GM12892 (cell line): ENCODE measurements at regions not wholly inside any gene's neighbourhood (a gene's known extent, or its start where the extent isn't known, plus 50 kb on each side); places are given as distances from the start of the nearest gene placed in this dataset.

Experiments
- DNase-seq: peaks from one replicate; pipeline ENCODE4 v3.0.0; 2011; ENCODE audit not compliant: insufficient read length
- FAIRE-seq: peaks from 2 replicates; lab custom pipeline; 2011; peaks lifted over from hg19 to GRCh38; lab: Jason Lieb, UNC
- POLR2A ChIP-seq: IDR thresholded peaks from 2 replicates; pipeline ENCODE4 v1.6.1; 2011; ENCODE audit warnings: low read depth, low read length, control low read depth
- POLR2AphosphoS5 ChIP-seq: IDR thresholded peaks from 2 replicates; pipeline ENCODE4 v1.6.1; 2011; ENCODE audit warnings: low read depth, low read length, control low read depth
- TAF1 ChIP-seq: IDR thresholded peaks from 2 replicates; pipeline ENCODE4 v1.6.1; 2011; ENCODE audit warnings: low read depth, mild to moderate bottlenecking, control low read depth, low read length, borderline replicate concordance

DNA sequence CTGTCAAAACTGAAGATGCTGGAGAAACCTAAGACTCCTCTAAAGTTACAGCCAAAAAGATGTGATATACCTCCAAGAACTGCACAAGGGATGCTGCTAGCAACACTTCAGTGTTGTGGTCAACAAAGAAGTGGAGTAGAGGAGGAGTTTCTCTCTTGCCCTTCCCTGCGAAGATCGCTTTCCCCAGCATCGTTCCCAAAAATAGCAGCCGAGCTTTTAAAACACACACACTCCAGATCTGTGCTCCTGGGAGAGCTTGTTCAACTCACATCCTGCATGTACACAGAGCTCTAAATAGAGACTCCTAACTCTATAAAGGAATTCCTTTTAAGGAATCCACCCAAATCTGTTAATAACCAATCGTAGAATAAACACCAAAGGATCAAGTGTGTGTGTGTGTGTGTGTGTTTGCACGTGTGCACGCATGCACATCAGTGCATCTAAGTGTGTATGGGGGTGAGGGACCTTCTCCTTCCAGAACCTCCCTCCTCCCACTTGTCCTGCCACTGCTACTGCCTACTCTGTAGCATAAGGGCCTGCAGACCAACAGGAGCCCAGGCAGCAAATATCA, 58.5 kb downstream of the PSMG1 start:
- FAIRE-seq (no peak), DNase-seq (no peak)
- TF ChIP-seq TAF1 (no peak), POLR2AphosphoS5 (no peak), POLR2A (no peak)

DNA sequence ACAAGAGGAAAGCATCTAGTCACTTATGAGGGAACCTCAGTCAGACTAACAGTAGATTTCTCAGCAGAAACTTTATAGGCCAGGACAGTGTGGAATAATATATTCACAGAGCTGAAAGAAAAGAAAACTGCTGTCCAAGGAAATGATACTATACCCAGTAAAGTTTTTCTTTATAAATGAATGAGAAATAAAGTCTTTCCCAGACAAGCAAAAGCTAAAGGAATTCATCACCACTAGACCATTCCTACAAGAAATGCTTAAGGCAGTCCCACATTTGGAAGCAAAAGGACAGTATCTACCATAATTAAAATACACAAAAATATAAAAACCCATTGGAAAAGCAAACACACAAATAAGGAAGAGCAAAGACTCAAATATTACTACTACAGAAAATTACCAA, 59.9 kb downstream of the PSMG1 start:
- no peak for TF ChIP-seq TAF1
- no peak for TF ChIP-seq POLR2A
- no peak for TF ChIP-seq POLR2AphosphoS5
- FAIRE-seq (no peak), DNase-seq (no peak)

DNA sequence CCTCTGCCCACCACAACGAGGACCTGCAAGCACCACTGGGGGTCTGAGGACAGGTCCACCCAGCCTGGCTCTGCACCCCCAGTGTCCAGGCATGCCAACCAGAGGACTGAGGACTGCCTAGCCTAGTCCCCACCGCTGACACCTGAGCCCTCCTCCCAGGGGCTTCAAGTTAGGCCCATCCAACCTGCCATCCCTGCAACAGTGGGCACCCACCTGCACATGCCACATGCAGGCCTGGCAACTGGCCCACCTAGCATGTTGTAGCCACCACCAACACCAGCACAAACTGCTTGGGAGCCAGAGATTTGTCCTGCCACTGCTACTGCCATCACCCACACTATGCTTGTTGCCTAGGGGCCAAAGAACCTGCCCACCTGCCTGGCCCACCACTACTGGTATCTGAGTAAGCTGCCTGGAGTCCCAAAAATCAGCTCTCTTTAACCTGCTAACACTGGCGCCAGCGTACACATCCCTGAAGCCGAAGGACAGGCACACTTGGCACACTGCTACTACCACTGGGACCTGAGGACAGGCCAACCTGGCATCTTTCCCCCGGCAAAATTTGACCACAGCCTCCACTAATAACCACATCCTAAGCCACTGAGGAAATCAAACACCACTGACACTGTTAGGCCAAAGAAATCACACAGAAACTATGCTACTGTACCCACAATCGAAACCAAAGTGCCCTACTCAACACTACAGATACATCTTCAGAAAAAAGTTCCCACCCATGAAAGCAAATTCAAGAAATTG, 61.5 kb downstream of the PSMG1 start:
- no peak for TF ChIP-seq POLR2AphosphoS5
- no peak for TF ChIP-seq TAF1
- no peak for TF ChIP-seq POLR2A
- DNase-seq (no peak), FAIRE-seq (no peak)

DNA sequence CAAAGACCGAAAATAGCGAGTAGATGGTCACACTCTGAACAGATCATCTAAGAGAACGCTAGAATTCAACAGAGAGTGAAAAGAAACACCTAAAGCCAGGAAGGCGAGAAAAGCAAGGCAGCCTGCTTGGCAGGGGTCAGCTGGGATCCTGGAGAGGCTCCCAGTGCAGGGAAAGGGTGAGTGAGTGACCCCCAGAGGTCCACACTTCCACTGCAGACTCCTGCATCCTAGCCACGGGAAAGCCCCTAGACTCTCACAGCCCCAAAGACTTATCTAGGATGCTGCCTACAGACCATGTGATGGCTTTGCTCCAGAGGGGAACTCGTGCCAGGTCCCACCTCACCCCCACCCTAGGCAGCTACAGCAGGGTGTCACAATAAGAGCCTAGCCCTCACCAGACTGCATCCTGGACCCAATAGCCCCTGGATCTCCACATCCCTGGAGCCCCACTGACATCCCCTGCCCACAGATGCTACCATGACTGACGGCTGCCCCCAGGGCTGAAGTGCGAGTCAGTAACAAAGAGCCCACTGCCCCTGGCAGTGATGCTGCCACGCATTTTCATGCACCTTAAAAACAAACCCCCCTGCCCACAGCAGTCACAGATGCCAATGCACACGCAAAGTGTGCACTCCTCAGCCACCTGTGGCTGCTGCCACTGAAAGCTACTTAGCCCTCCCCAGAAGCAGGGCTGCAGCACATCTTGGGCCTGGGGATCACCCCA, 62.2 kb downstream of the PSMG1 start:
- FAIRE-seq (no peak), DNase-seq (no peak)
- TF ChIP-seq POLR2A (no peak), POLR2AphosphoS5 (no peak), TAF1 (no peak)

DNA sequence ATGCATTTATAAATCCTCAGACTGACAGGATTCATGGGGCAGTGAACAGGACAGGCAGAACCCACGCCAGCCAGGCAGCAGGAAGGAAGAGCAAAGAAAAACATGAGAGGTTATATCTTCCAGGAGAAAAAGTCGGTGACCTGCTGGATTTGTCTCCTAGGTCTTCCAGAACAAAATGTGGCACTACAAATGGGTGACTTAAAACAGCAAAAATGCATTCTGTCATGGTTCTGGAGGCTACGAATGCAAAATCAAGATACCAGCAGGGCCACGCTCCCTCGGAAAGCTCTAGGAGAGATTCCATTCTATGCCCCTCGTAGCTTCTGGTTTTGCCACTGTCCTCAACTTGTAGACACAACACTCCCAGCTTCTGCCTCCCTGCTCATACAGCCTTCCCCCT, 63.4 kb downstream of the PSMG1 start:
- DNase-seq, result no peak
- FAIRE-seq, result no peak
- TF ChIP-seq TAF1, result no peak
- no peak for TF ChIP-seq POLR2A
- no peak for TF ChIP-seq POLR2AphosphoS5

DNA sequence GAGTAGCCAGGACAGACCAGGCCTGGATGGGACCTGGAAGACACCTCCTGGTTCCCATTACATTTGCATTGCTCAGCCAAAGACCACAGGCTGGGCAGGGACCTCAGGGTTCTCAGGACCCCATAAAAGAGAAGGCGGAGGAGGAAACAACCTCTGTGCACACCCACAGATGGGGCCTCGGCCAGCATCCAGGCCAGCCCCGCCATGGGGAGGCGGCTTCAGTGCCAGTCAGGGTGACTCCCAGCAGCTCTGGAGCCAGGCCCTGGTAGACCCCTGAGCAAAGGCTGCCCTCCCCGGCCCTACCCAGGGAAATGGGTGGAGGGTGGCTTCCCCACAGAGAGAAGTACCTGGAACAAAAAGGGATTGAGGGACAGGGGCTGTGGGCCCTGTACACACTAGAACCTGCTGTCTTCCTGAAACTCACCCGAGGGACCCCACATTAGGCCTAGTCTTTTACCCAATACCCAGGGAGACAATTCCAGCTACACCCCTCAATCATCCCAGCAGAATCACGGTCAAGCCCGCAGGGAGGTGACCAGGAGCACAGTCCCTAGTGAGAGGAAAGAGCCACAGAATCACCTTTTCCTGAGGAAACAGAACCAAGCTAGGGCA, 64.5 kb downstream of the PSMG1 start:
- DNase-seq (no peak), FAIRE-seq (no peak)
- TF ChIP-seq POLR2A, result no peak

DNA sequence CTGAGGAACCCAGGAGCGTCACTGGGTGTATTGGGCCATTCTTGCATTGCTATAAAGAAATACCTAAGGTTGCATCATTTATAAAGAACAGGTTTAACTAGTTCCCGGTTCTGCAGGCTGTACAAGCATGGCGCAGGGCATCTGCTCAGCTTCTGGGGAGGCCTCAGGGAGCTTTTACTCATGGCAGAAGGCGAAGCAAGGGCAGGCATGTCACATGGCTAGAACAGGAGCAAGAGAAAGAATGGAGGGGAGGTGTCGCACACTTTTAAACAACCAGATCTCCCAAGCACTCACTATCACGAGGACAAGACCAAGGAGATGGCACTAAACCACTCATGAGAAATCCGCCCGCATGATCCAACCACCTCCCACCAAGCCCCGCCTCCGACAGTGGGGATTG, 65.2 kb downstream of the PSMG1 start:
- no peak for FAIRE-seq
- TF ChIP-seq TAF1 (no peak), POLR2AphosphoS5 (no peak)
- no peak for DNase-seq

DNA sequence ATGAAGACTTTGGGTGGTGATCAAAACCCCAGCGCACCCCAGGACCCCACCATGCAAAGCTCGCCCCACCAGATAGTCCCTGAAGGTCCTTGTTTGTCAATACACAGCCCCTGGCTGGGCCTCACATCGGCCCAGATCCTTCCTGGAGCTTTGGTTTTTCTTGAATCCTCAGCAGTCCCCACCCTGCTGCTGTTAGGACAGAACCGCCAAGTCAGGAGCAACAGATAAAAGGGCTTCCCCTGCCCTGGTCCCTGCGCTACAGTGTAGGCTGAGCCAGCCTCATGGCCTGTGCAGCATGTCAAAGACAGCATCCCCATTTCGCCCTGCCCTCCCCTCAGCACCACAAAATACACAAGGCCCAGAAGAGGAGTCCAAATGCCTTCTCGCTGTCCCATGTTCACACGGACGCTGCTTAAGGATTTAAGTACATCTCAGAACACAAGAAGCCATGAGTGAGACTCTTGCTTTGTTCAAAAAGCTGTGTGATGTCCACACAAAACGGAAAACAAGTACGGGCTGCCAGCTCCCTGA, 65.7 kb downstream of the PSMG1 start:
- FAIRE-seq (no peak), DNase-seq (no peak)
- no peak for TF ChIP-seq POLR2A
- no peak for TF ChIP-seq TAF1

DNA sequence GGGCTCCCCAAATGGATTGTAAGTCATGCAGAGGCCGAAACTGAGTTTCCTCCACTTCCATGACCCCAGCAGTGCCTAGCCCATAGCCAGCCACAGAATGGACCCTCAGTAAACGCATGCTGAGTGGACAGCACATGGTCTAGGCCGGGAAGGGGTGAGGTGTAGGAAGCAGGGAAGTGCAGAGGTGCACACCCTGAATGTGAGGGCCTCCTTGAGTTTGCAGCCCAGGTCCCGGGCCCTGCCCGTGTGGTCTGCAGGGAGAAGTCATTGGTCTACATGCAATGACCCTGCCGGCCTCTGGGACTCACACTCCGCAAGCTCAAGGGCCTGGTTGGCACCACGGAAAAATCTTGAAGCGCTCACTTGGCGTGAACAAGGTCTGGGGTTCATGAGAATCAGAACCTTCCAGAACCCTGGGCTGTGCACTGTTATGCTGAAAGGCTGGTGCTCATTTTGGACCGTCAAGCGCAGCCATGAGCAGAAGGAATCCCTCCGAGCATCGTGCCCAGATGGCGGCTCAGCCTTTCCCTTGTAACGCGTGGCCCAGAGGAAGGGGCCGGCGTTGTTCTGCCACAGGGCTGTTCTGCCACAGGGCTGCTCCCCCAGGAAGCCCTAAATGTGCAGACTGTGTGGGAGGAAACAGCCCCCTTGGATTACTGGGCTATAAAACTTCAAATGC, 66.4 kb downstream of the PSMG1 start:
- FAIRE-seq, result no peak
- no peak for DNase-seq
- no peak for TF ChIP-seq POLR2AphosphoS5
- no peak for TF ChIP-seq POLR2A
- TF ChIP-seq TAF1, result no peak

DNA sequence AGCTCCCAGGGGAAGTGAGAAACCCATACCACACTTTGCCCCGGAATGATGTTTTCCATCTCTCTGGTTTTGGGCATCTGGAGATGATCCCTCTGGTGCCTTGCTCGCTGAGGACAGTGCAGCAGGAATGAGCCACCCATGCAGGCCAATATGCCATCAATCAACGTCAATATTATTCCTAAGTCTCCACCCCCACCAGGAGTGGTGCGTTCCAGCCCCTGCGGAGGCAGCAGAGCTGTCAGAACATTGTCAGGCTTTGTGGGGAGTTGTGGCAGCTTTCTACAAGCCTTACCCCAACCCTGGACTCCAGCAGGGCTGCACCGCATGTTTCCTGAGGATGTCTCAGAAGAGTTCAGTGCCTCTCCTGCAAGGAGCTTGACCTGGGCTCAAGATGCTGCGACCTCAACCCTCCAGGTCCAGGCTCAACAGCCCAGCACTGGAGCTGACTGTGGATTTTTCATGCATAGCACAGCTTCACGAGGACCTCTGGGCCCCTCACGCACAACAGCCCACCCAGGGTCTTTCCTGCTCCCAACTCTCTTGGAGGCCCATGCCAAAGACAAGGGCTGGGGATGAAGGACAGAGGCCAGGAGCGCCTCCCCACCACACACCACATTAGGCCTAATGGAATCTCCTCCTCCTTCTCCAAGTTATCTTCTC, 67.5 kb downstream of the PSMG1 start:
- TF ChIP-seq POLR2AphosphoS5 (no peak), TAF1 (no peak), POLR2A (no peak)
- FAIRE-seq (no peak), DNase-seq (no peak)
